ENCODE measurements at regions not wholly inside any gene's neighbourhood (a gene's known extent, or its start where the extent isn't known, plus 50 kb on each side); places are given as distances from the start of the nearest gene placed in this dataset.

- H3K4me2 ChIP-seq (ENCODE audit: insufficient read depth, low read length), result no peak overlapping the region
- H3K27me3 ChIP-seq (ENCODE audit: insufficient read depth, low read length), result peaks cover 9% of the 10 kb centered on the region
- H3K79me2 ChIP-seq (ENCODE audit: insufficient read depth, low read length), result no peaks in the 10 kb centered on the region
- no peak for DNase-seq (ENCODE audit: insufficient read length, low spot score, missing footprints)
- H4K20me1 ChIP-seq (ENCODE audit: insufficient read depth, low read length), result no peaks in the 10 kb centered on the region
- no peak overlapping the region for H3K27ac ChIP-seq (ENCODE audit: low read depth, low read length)
- no peak overlapping the region for H3K4me3 ChIP-seq (ENCODE audit: insufficient read depth, low read length)
- peaks cover 3% of the 10 kb centered on the region for H3K9me3 ChIP-seq (ENCODE audit: low read depth, low read length)
- H3K36me3 ChIP-seq (ENCODE audit: insufficient read depth, low read length), result no peaks in the 10 kb centered on the region
- H3K4me1 ChIP-seq (ENCODE audit: insufficient read depth, low read length), result no peaks in the 10 kb centered on the region
- no peak overlapping the region for H2AFZ ChIP-seq (ENCODE audit: low read length)
- no peak for TF ChIP-seq CTCF (IDR thresholded peaks at IDR 0.05; ENCODE audit: extremely low read depth, low read depth, low read length)
Observed at GRCh38 chr21:39061766-39062165, 121.5 kb downstream of the PSMG1 start.

- DNase-seq (ENCODE audit: insufficient read length, low spot score, missing footprints), result no peak
- no peak for TF ChIP-seq CTCF (IDR thresholded peaks at IDR 0.05; ENCODE audit: extremely low read depth, low read depth, low read length)
Observed at GRCh38 chr21:39060485-39061083, 122.7 kb downstream of the PSMG1 start.

GRCh38 chr21:39057121-39057520 lies 126.1 kb downstream of the PSMG1 start:
- Histone ChIP-seq H3K9me3 (ENCODE audit: low read depth, low read length) (no peaks in the 10 kb centered on the region), H3K27me3 (ENCODE audit: insufficient read depth, low read length) (peaks cover 25% of the 10 kb centered on the region), H3K4me2 (ENCODE audit: insufficient read depth, low read length) (no peak overlapping the region), H3K4me1 (ENCODE audit: insufficient read depth, low read length) (no peaks in the 10 kb centered on the region), H3K27ac (ENCODE audit: low read depth, low read length) (no peak overlapping the region), H3K36me3 (ENCODE audit: insufficient read depth, low read length) (no peaks in the 10 kb centered on the region), H3K79me2 (ENCODE audit: insufficient read depth, low read length) (no peaks in the 10 kb centered on the region), H3K4me3 (ENCODE audit: insufficient read depth, low read length) (no peak overlapping the region), H4K20me1 (ENCODE audit: insufficient read depth, low read length) (no peaks in the 10 kb centered on the region), H2AFZ (ENCODE audit: low read length) (no peak overlapping the region)
- no peak for TF ChIP-seq CTCF (IDR thresholded peaks at IDR 0.05; ENCODE audit: extremely low read depth, low read depth, low read length)
- DNase-seq (ENCODE audit: insufficient read length, low spot score, missing footprints), result no peak

More at GRCh38 chr21:39060485-39061083, 122.7 kb downstream of the PSMG1 start:
- Histone ChIP-seq H3K27me3 (ENCODE audit: insufficient read depth, low read length) (peaks cover 13% of the 10 kb centered on the region), H3K4me3 (ENCODE audit: insufficient read depth, low read length) (no peak overlapping the region), H3K4me1 (ENCODE audit: insufficient read depth, low read length) (no peaks in the 10 kb centered on the region), H2AFZ (ENCODE audit: low read length) (no peak overlapping the region), H3K9me3 (ENCODE audit: low read depth, low read length) (peaks cover 3% of the 10 kb centered on the region), H3K36me3 (ENCODE audit: insufficient read depth, low read length) (no peaks in the 10 kb centered on the region), H3K4me2 (ENCODE audit: insufficient read depth, low read length) (no peak overlapping the region), H3K27ac (ENCODE audit: low read depth, low read length) (no peak overlapping the region), H3K79me2 (ENCODE audit: insufficient read depth, low read length) (no peaks in the 10 kb centered on the region), H4K20me1 (ENCODE audit: insufficient read depth, low read length) (no peaks in the 10 kb centered on the region)

GRCh38 chr21:39056636-39057035 lies 126.6 kb downstream of the PSMG1 start:
- no peak overlapping the region for H3K27ac ChIP-seq (ENCODE audit: low read depth, low read length)
- no peaks in the 10 kb centered on the region for H3K9me3 ChIP-seq (ENCODE audit: low read depth, low read length)
- no peaks in the 10 kb centered on the region for H3K36me3 ChIP-seq (ENCODE audit: insufficient read depth, low read length)
- DNase-seq (ENCODE audit: insufficient read length, low spot score, missing footprints), result no peak
- H2AFZ ChIP-seq (ENCODE audit: low read length), result no peak overlapping the region
- peaks cover 25% of the 10 kb centered on the region for H3K27me3 ChIP-seq (ENCODE audit: insufficient read depth, low read length)
- H3K4me2 ChIP-seq (ENCODE audit: insufficient read depth, low read length), result no peak overlapping the region
- H3K79me2 ChIP-seq (ENCODE audit: insufficient read depth, low read length), result no peaks in the 10 kb centered on the region
- H4K20me1 ChIP-seq (ENCODE audit: insufficient read depth, low read length), result no peaks in the 10 kb centered on the region
- H3K4me3 ChIP-seq (ENCODE audit: insufficient read depth, low read length), result no peak overlapping the region
- peaks cover 2% of the 10 kb centered on the region for H3K4me1 ChIP-seq (ENCODE audit: insufficient read depth, low read length)
- TF ChIP-seq CTCF (IDR thresholded peaks at IDR 0.05; ENCODE audit: extremely low read depth, low read depth, low read length), result no peak
